Tibial artery (tissue), 4 donors: ENCODE measurements at regions not wholly inside any gene's neighbourhood (a gene's known extent, or its start where the extent isn't known, plus 50 kb on each side); places are given as distances from the start of the nearest gene placed in this dataset.

ENCODE experiments used
- DNase-seq, 2 donors: peaks; one replicate each; pipeline ENCODE4 v3.0.0-alpha.2; 2019
- H3K27ac ChIP-seq, 2 donors: fragments of 200-600 bp; sonication (generic) in 1 of 2; 1 replicate in 1 of 2; 2 replicates in 1 of 2; pipeline ENCODE4 v1.5.1; 2018 to 2019; ENCODE audit warnings: mild to moderate bottlenecking in 1 of 2
- H3K27me3 ChIP-seq, 2 donors: fragments of 200-600 bp; sonication (generic) in 1 of 2; one replicate each; pipeline versions ENCODE4 v1.5.1 to v1.6.0; 2016 to 2019
- H3K36me3 ChIP-seq, 3 donors: fragments of 200-600 bp; sonication (generic) in 2 of 3; one replicate each; pipeline ENCODE4 v1.5.1; 2016 to 2019; ENCODE audit warnings: mild to moderate bottlenecking in 2 of 3
- H3K4me1 ChIP-seq, 4 donors: fragments of 200-600 bp; sonication (generic) in 2 of 4; 1 replicate in 3 of 4; 2 replicates in 1 of 4; pipeline ENCODE4 v1.5.1; 2016 to 2019
- H3K4me3 ChIP-seq, 2 donors: fragments of 200-600 bp; sonication (generic) in 1 of 2; 1 replicate in 1 of 2; 2 replicates in 1 of 2; pipeline ENCODE4 v1.5.1; 2018 to 2019; ENCODE audit warnings: mild to moderate bottlenecking in 2 of 2
- H3K9me3 ChIP-seq, 3 donors: fragments of 200-600 bp; sonication (generic) in 1 of 3; one replicate each; pipeline ENCODE4 v1.5.1; 2016 to 2019
- intact Hi-C: fragments of 100-400 bp; cut with DNase I; formaldehyde crosslinking; loops from one replicate; pipeline ENCODE4 v1.15.0; 2023; ENCODE audit warnings: low total_unique reads
- TF ChIP-seq, protein P1 (sequence below), 2 experiments: fragments of 200-600 bp in 1 of 2; fragments of 450-650 bp in 1 of 2; IDR thresholded peaks; one replicate each; pipeline ENCODE4 v1.5.1; 2017 to 2019; ENCODE audit warnings: antibody characterized with exemption in 2 of 2, mild to moderate bottlenecking in 1 of 2, moderate library complexity in 1 of 2

- Histone ChIP-seq H3K27ac (no peak overlapping the region), H3K9me3 (no peaks in the 10 kb centered on the region), H3K36me3 (no peaks in the 10 kb centered on the region), H3K4me1 (peaks cover 0 to 4% (median 0%) of the 10 kb centered on the region in 4 donors), H3K27me3 (no peaks in the 10 kb centered on the region), H3K4me3 (no peak overlapping the region)
- intact Hi-C loops, result no loop called here
- no peak for DNase-seq
- TF ChIP-seq, protein P1, sequence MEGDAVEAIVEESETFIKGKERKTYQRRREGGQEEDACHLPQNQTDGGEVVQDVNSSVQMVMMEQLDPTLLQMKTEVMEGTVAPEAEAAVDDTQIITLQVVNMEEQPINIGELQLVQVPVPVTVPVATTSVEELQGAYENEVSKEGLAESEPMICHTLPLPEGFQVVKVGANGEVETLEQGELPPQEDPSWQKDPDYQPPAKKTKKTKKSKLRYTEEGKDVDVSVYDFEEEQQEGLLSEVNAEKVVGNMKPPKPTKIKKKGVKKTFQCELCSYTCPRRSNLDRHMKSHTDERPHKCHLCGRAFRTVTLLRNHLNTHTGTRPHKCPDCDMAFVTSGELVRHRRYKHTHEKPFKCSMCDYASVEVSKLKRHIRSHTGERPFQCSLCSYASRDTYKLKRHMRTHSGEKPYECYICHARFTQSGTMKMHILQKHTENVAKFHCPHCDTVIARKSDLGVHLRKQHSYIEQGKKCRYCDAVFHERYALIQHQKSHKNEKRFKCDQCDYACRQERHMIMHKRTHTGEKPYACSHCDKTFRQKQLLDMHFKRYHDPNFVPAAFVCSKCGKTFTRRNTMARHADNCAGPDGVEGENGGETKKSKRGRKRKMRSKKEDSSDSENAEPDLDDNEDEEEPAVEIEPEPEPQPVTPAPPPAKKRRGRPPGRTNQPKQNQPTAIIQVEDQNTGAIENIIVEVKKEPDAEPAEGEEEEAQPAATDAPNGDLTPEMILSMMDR (IDR thresholded peaks at IDR 0.05), result no peak
These were observed 103.7 kb upstream of the TAB2 start for GRCh38 chr6:149213829-149214228.

DNA sequence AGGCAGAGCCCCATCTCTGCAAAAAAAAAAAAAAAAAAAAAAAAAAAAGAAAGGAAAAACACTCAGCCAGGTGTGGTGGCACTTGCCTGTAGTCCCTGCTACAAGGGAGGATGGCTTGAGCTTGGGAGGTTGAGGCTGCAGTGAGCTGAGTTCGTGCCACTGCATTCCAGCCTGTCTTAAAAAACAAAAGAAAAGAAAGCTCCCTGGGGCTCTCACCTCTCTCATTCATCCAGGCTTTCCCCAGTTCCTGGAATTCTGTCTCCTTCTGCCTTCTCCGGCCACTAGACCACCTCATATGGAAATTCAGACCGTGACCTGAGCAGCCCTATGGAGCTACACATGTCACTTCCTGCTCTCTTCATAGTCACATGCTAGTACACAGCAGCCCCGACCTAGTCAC, 101.1 kb upstream of the TAB2 start:
- DNase-seq, result no peak
- H3K4me3 ChIP-seq, result no peak overlapping the region
- intact Hi-C loops, result no loop called here
- H3K36me3 ChIP-seq, result no peaks in the 10 kb centered on the region
- no peak overlapping the region for H3K27ac ChIP-seq
- no peaks in the 10 kb centered on the region for H3K9me3 ChIP-seq
- TF ChIP-seq, protein P1 (IDR thresholded peaks at IDR 0.05), result no peak
- peaks cover 0 to 4% (median 0%) of the 10 kb centered on the region in 4 donors for H3K4me1 ChIP-seq
- no peaks in the 10 kb centered on the region for H3K27me3 ChIP-seq

GRCh38 chr6:149217466-149217888, 100.0 kb upstream of the TAB2 start:
- intact Hi-C loops, result no loop called here
- no peaks in the 10 kb centered on the region for H3K36me3 ChIP-seq
- DNase-seq, result no peak
- TF ChIP-seq, protein P1 (IDR thresholded peaks at IDR 0.05), result no peak
- no peak overlapping the region for H3K4me3 ChIP-seq
- no peaks in the 10 kb centered on the region for H3K9me3 ChIP-seq
- H3K4me1 ChIP-seq, result peaks cover 0 to 4% (median 0%) of the 10 kb centered on the region in 4 donors
- H3K27me3 ChIP-seq, result no peaks in the 10 kb centered on the region
- H3K27ac ChIP-seq, result no peak overlapping the region

DNA sequence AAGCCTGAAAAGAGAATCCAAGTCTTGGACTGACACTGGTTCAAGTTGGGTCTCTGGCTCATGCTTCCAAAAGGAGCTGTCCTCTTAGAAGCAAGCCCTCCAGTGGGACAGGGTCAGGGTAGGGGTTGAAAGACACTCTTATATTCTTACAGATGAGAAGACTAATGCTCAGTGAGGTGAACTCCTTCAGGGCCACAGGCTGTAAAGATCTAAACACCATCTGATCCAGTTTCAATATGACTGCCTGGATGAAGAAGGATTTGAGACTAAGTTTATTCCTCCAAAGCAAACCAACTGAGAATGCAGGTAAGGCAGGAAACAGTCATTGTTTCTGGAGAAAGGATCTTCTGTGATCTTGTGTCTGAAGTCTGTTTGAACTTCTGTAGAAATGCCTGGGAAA, 99.0 kb upstream of the TAB2 start:
- no peak overlapping the region for H3K27ac ChIP-seq

GRCh38 chr6:149218915-149219314, 98.6 kb upstream of the TAB2 start:
- intact Hi-C loops, result no loop called here

More for the DNA sequence above, 99.0 kb upstream of the TAB2 start:
- Histone ChIP-seq H3K9me3 (no peaks in the 10 kb centered on the region), H3K4me3 (no peak overlapping the region), H3K27me3 (no peaks in the 10 kb centered on the region), H3K36me3 (no peaks in the 10 kb centered on the region), H3K4me1 (no peaks in the 10 kb centered on the region)
- TF ChIP-seq, protein P1 (IDR thresholded peaks at IDR 0.05), result no peak
- intact Hi-C loops, result no loop called here
- DNase-seq, result no peak

More at GRCh38 chr6:149218915-149219314, 98.6 kb upstream of the TAB2 start:
- Histone ChIP-seq H3K9me3 (no peaks in the 10 kb centered on the region), H3K4me1 (no peaks in the 10 kb centered on the region), H3K4me3 (no peak overlapping the region), H3K27me3 (no peaks in the 10 kb centered on the region), H3K27ac (no peak overlapping the region), H3K36me3 (no peaks in the 10 kb centered on the region)
- TF ChIP-seq, protein P1 (IDR thresholded peaks at IDR 0.05), result no peak
- no peak for DNase-seq
